Bronchial epithelial cell (primary cell): ENCODE measurements at regions not wholly inside any gene's neighbourhood (a gene's known extent, or its start where the extent isn't known, plus 50 kb on each side); places are given as distances from the start of the nearest gene placed in this dataset.

Source experiments
- DNase-seq: peaks from one replicate; pipeline ENCODE4 v3.0.0-alpha.2; 2010; ENCODE audit warnings: low read depth
- FAIRE-seq: peaks from 2 replicates; lab custom pipeline; 2011; peaks lifted over from hg19 to GRCh38; lab: Jason Lieb, UNC
- H3K27me3 ChIP-seq: 2 replicates; pipeline ENCODE4 v1.5.1; 2011; ENCODE audit warnings: low read length; ENCODE audit not compliant: control insufficient read depth, insufficient read depth
- H3K36me3 ChIP-seq: 2 replicates; pipeline ENCODE4 v1.5.1; 2011; ENCODE audit warnings: low read length; ENCODE audit not compliant: control insufficient read depth, insufficient read depth
- H3K4me3 ChIP-seq: 2 replicates; pipeline ENCODE4 v1.5.1; 2011; ENCODE audit warnings: mild to moderate bottlenecking, low read depth, low read length, control low read depth
- CTCF ChIP-seq: IDR thresholded peaks from 2 replicates; pipeline ENCODE4 v1.5.1; 2011; ENCODE audit warnings: mild to moderate bottlenecking, moderate library complexity, low read length, control low read depth, inconsistent platforms; ENCODE audit not compliant: insufficient read depth, severe bottlenecking

GRCh38 chr17:5899496-5900195 is 170.5 kb upstream of the WSCD1 start:
- Histone ChIP-seq H3K27me3 (no peaks in the 10 kb centered on the region), H3K4me3 (no peak overlapping the region), H3K36me3 (no peaks in the 10 kb centered on the region)
- no peak for DNase-seq
- FAIRE-seq = no peak
- TF ChIP-seq CTCF = no peak

GRCh38 chr17:5901731-5902130 is 168.4 kb upstream of the WSCD1 start:
- H3K36me3 ChIP-seq = no peaks in the 10 kb centered on the region
- TF ChIP-seq CTCF = no peak
- no peak overlapping the region for H3K4me3 ChIP-seq
- no peak for FAIRE-seq
- no peak for DNase-seq
- no peaks in the 10 kb centered on the region for H3K27me3 ChIP-seq

GRCh38 chr17:5902181-5903140 is 167.7 kb upstream of the WSCD1 start:
- no peaks in the 10 kb centered on the region for H3K36me3 ChIP-seq
- no peak for TF ChIP-seq CTCF
- no peaks in the 10 kb centered on the region for H3K27me3 ChIP-seq
- DNase-seq (no peak), FAIRE-seq (no peak)
- H3K4me3 ChIP-seq = no peak overlapping the region

- FAIRE-seq = no peak
Observed at GRCh38 chr17:5911919-5912318, 158.3 kb upstream of the WSCD1 start.

GRCh38 chr17:5913032-5913531 is 157.1 kb upstream of the WSCD1 start:
- no peak for DNase-seq
- Histone ChIP-seq H3K27me3 (no peaks in the 10 kb centered on the region), H3K36me3 (no peaks in the 10 kb centered on the region), H3K4me3 (no peak overlapping the region)
- no peak for TF ChIP-seq CTCF
- no peak for FAIRE-seq

More at GRCh38 chr17:5911919-5912318, 158.3 kb upstream of the WSCD1 start:
- no peak for DNase-seq
- H3K4me3 ChIP-seq = no peak overlapping the region
- H3K27me3 ChIP-seq = no peaks in the 10 kb centered on the region
- no peaks in the 10 kb centered on the region for H3K36me3 ChIP-seq
- no peak for TF ChIP-seq CTCF
